H1 (cell line): ENCODE measurements at regions not wholly inside any gene's neighbourhood (a gene's known extent, or its start where the extent isn't known, plus 50 kb on each side); places are given as distances from the start of the nearest gene placed in this dataset.
A peak's percentile ranks its signal among the peaks of the same experiment; 100 is the strongest.

Experiments used
- CTCF ChIA-PET: fragments of 300-600 bp; sonication (Branson Sonifier 250); formaldehyde crosslinking; loops from one replicate; lab custom pipeline; 2021; ENCODE audit not compliant: partially characterized antibody; lab: Charles Lee
- POLR2A ChIA-PET: fragments of 300-600 bp; sonication (Branson Sonifier 250); formaldehyde crosslinking; loops from one replicate; lab custom pipeline; 2021; ENCODE audit warnings: inconsistent platforms; ENCODE audit not compliant: partially characterized antibody; lab: Charles Lee
- DNase-seq, 2 experiments: peaks; one replicate each; pipeline versions ENCODE4 v3.0.0 to v3.0.0-alpha.2; 2010 to 2022; ENCODE audit warnings: low spot score in 2 of 2, low read depth in 1 of 2, mixed read lengths in 1 of 2
- FAIRE-seq: peaks from 2 replicates; lab custom pipeline; 2011; peaks lifted over from hg19 to GRCh38; lab: Jason Lieb, UNC
- H2AFZ ChIP-seq: 2 replicates; pipeline ENCODE4 v1.8.1; 2012; ENCODE audit warnings: low read length, inconsistent platforms
- H2AK5ac ChIP-seq: 2 replicates; pipeline ENCODE4 v1.6.1; 2013; ENCODE audit warnings: low read depth, low read length
- H2BK120ac ChIP-seq: replicated peaks from 2 replicates; pipeline ENCODE3; 2013; ENCODE audit warnings: low read depth, low read length, inconsistent platforms
- H2BK12ac ChIP-seq: 2 replicates; pipeline ENCODE4 v1.6.1; 2013; ENCODE audit warnings: low read depth, low read length
- H2BK15ac ChIP-seq: 2 replicates; pipeline ENCODE4 v1.6.1; 2013; ENCODE audit warnings: low read length
- H2BK20ac ChIP-seq: 2 replicates; pipeline ENCODE4 v1.6.1; 2013; ENCODE audit warnings: low read length
- H2BK5ac ChIP-seq: 2 replicates; pipeline ENCODE4 v1.6.1; 2013; ENCODE audit warnings: low read depth, low read length
- H3K14ac ChIP-seq: 2 replicates; pipeline ENCODE4 v1.6.1; 2013; ENCODE audit warnings: inconsistent platforms; ENCODE audit not compliant: insufficient read length
- H3K18ac ChIP-seq: 2 replicates; pipeline ENCODE4 v1.6.1; 2013; ENCODE audit warnings: low read length; ENCODE audit errors: extremely low read depth
- H3K23ac ChIP-seq: 2 replicates; pipeline ENCODE4 v1.6.1; 2013; ENCODE audit warnings: inconsistent platforms; ENCODE audit not compliant: insufficient read length
- H3K23me2 ChIP-seq: 2 replicates; pipeline ENCODE4 v1.6.1; 2013; ENCODE audit warnings: low read depth, low read length
- H3K27ac ChIP-seq: 2 replicates; pipeline ENCODE4 v1.6.1; 2011; ENCODE audit warnings: low read depth, low read length, inconsistent platforms
- H3K27me3 ChIP-seq, 4 experiments: replicated peaks in 1 of 4; 1 replicate in 1 of 4; 2 replicates in 3 of 4; pipeline versions ENCODE4 v1.6.1 to v1.8.1; 2011 to 2013; ENCODE audit warnings: low read length in 3 of 4, mild to moderate bottlenecking in 3 of 4, inconsistent platforms in 2 of 4, mixed read lengths in 2 of 4, moderate library complexity in 1 of 4; ENCODE audit not compliant: control insufficient read depth in 3 of 4, insufficient read depth in 3 of 4; ENCODE audit errors: extremely low read depth in 1 of 4
- H3K36me3 ChIP-seq, 4 experiments: 2 replicates each; pipeline versions ENCODE4 v1.6.1 to v1.8.1; 2011 to 2013; ENCODE audit warnings: mild to moderate bottlenecking in 4 of 4, low read length in 3 of 4, moderate library complexity in 2 of 4, control low read depth in 1 of 4, inconsistent platforms in 1 of 4; ENCODE audit not compliant: insufficient read depth in 4 of 4, control insufficient read depth in 2 of 4
- H3K4ac ChIP-seq: replicated peaks from 2 replicates; pipeline ENCODE3; 2013; ENCODE audit warnings: low read length, low read depth, mixed read lengths, inconsistent platforms; ENCODE audit not compliant: insufficient read length
- H3K4me1 ChIP-seq, 4 experiments: replicated peaks in 1 of 4; 1 replicate in 1 of 4; 2 replicates in 3 of 4; pipeline versions ENCODE4 v1.6.1 to v1.8.1; 2011 to 2013; ENCODE audit warnings: low read length in 3 of 4, inconsistent platforms in 2 of 4, mixed read lengths in 1 of 4; ENCODE audit not compliant: insufficient read depth in 4 of 4, control insufficient read depth in 3 of 4
- H3K4me2 ChIP-seq, 2 experiments: 2 replicates each; pipeline versions ENCODE4 v1.6.1 to v1.8.1; 2011 to 2013; ENCODE audit warnings: low read depth in 2 of 2, low read length in 2 of 2, control low read depth in 1 of 2, inconsistent platforms in 1 of 2, mild to moderate bottlenecking in 1 of 2; ENCODE audit not compliant: insufficient read depth in 1 of 2
- H3K4me3 ChIP-seq, 4 experiments: fragments of 200-600, 300-600 bp in 1 of 4; sonication (generic), shearing (Covaris generic), sonication (Bioruptor Twin) in 1 of 4; 2 replicates each; pipeline versions ENCODE4 v1.5.1 to v1.8.1; 2011 to 2016; ENCODE audit warnings: low read length in 4 of 4, low read depth in 3 of 4, control low read depth in 2 of 4, inconsistent platforms in 2 of 4, mild to moderate bottlenecking in 2 of 4, mixed read lengths in 1 of 4, moderate library complexity in 1 of 4; ENCODE audit not compliant: insufficient read depth in 2 of 4; ENCODE audit errors: extremely low read depth in 1 of 4
- H3K56ac ChIP-seq: replicated peaks from 2 replicates; pipeline ENCODE3; 2013; ENCODE audit warnings: low read depth, mild to moderate bottlenecking, mixed read lengths, low read length, inconsistent platforms; ENCODE audit not compliant: insufficient read length
- H3K79me1 ChIP-seq: 2 replicates; pipeline ENCODE4 v1.6.1; 2013; ENCODE audit warnings: low read depth, low read length, control low read depth
- H3K79me2 ChIP-seq, 2 experiments: 2 replicates each; pipeline versions ENCODE4 v1.6.1 to v1.8.1; 2012 to 2013; ENCODE audit warnings: low read length in 2 of 2, mild to moderate bottlenecking in 2 of 2, inconsistent platforms in 1 of 2; ENCODE audit not compliant: insufficient read depth in 2 of 2, control insufficient read depth in 1 of 2
- H3K9ac ChIP-seq, 4 experiments: replicated peaks in 1 of 4; 1 replicate in 1 of 4; 2 replicates in 3 of 4; pipeline versions ENCODE4 v1.6.1 to v1.8.1; 2011 to 2013; ENCODE audit warnings: low read depth in 3 of 4, low read length in 3 of 4, control low read depth in 2 of 4, mild to moderate bottlenecking in 2 of 4, moderate library complexity in 2 of 4, inconsistent platforms in 1 of 4; ENCODE audit errors: extremely low read depth in 1 of 4
- H3K9me3 ChIP-seq, 2 experiments: 2 replicates each; pipeline versions ENCODE4 v1.6.1 to v1.8.1; 2012 to 2013; ENCODE audit warnings: mild to moderate bottlenecking in 2 of 2, moderate library complexity in 2 of 2, control low read depth in 1 of 2, inconsistent platforms in 1 of 2, low read depth in 1 of 2, low read length in 1 of 2, mixed read lengths in 1 of 2; ENCODE audit not compliant: insufficient read depth in 2 of 2
- H4K20me1 ChIP-seq, 2 experiments: replicated peaks in 1 of 2; 2 replicates each; pipeline versions ENCODE3 to v1.8.1; 2011 to 2013; ENCODE audit warnings: inconsistent platforms in 2 of 2, low read length in 2 of 2, mild to moderate bottlenecking in 1 of 2; ENCODE audit not compliant: insufficient read depth in 2 of 2, control insufficient read depth in 1 of 2
- H4K5ac ChIP-seq: 2 replicates; pipeline ENCODE4 v1.6.1; 2013; ENCODE audit warnings: low read length, low read depth, mixed read lengths, inconsistent platforms; ENCODE audit not compliant: insufficient read length
- H4K8ac ChIP-seq: 2 replicates; pipeline ENCODE4 v1.8.0; 2013; ENCODE audit warnings: mild to moderate bottlenecking, moderate library complexity, low read length, inconsistent platforms; ENCODE audit not compliant: insufficient read depth; ENCODE audit errors: extremely low read depth
- H4K91ac ChIP-seq: replicated peaks from 2 replicates; pipeline ENCODE3; 2013; ENCODE audit warnings: low read length, mixed read lengths, inconsistent platforms; ENCODE audit not compliant: insufficient read length
- ASH2L ChIP-seq: fragments of 200-600, 300-600 bp; sonication (generic); IDR thresholded peaks from one replicate; pipeline ENCODE4 v1.7.1; 2017; ENCODE audit warnings: low read length
- ATF3 ChIP-seq: IDR thresholded peaks from 2 replicates; pipeline ENCODE4 v1.6.1; 2011; ENCODE audit warnings: low read depth, mild to moderate bottlenecking, low read length; ENCODE audit not compliant: insufficient read depth
- CTBP2 ChIP-seq: IDR thresholded peaks from 2 replicates; pipeline ENCODE4 v1.7.0; 2011; ENCODE audit warnings: borderline replicate concordance, mild to moderate bottlenecking, moderate library complexity, mixed read lengths, low read length; ENCODE audit not compliant: insufficient read depth, insufficient read length
- NRF1 ChIP-seq: IDR thresholded peaks from 2 replicates; pipeline ENCODE4 v1.6.1; 2011; ENCODE audit warnings: mild to moderate bottlenecking, low read depth, low read length, improper control_type of control experiment
- POLR2AphosphoS5 ChIP-seq: IDR thresholded peaks from 2 replicates; pipeline ENCODE4 v1.6.1; 2011; ENCODE audit warnings: low read depth, low read length
- POU5F1 ChIP-seq: IDR thresholded peaks from 2 replicates; pipeline ENCODE4 v1.6.1; 2011; ENCODE audit warnings: low read depth, mild to moderate bottlenecking, low read length, moderate library complexity
- WGBS, 2 experiments: shearing (Covaris generic) in 1 of 2; methylation state at CpG; one replicate each; pipeline versions ENCODE4 v1.1.6 to v1.1.7; 2013 to 2015; ENCODE audit warnings: low lambda C conversion rate in 2 of 2, mixed read lengths in 2 of 2, inconsistent platforms in 1 of 2, low coverage in 1 of 2, missing lambda C conversion rate in 1 of 2; ENCODE audit not compliant: insufficient replicate concordance in 2 of 2, insufficient coverage in 1 of 2, insufficient read length in 1 of 2; ENCODE audit errors: extremely low coverage in 1 of 2, missing lambda C conversion rate in 1 of 2; 5-methylcytosine and 5-hydroxymethylcytosine counted together

GRCh38 chr12:58395056-58395455, 453.7 kb downstream of the ATP23 start:
- no peak for DNase-seq
- H3K79me1 ChIP-seq: no peaks in the 10 kb centered on the region

More at GRCh38 chr12:58395056-58395455, 453.7 kb downstream of the ATP23 start:
- H3K23me2 ChIP-seq: no peaks in the 10 kb centered on the region
- H4K91ac ChIP-seq: no peak overlapping the region
- ChIA-PET POLR2A (no interaction called here), CTCF (interaction anchor here (0.6 to 1.0 kb wide), 4 partner anchors 30 to 132 kb away, joined by 3 read pairs; no protein-coding TSS in a partner anchor)
- H4K8ac ChIP-seq: no peak overlapping the region
- no peak overlapping the region for H3K14ac ChIP-seq
- H2BK120ac ChIP-seq: no peak overlapping the region
- H2BK20ac ChIP-seq: no peak overlapping the region
- no peak overlapping the region for H2AK5ac ChIP-seq
- H4K5ac ChIP-seq: no peak overlapping the region
- H3K4me1 ChIP-seq: no peaks in the 10 kb centered on the region
- no peaks in the 10 kb centered on the region for H3K27me3 ChIP-seq
- no peak for FAIRE-seq
- H3K18ac ChIP-seq: no peak overlapping the region
- H3K4me2 ChIP-seq: no peak overlapping the region
- H3K4me3 ChIP-seq: no peak overlapping the region
- H3K4ac ChIP-seq: no peak overlapping the region
- H2BK12ac ChIP-seq: no peak overlapping the region
- no peaks in the 10 kb centered on the region for H4K20me1 ChIP-seq
- no peak overlapping the region for H3K27ac ChIP-seq
- H2AFZ ChIP-seq: no peak overlapping the region
- no peaks in the 10 kb centered on the region for H3K79me2 ChIP-seq
- no peak overlapping the region for H3K56ac ChIP-seq
- peak overlapping the region in 1 of 4 experiments; percentile 32; a peak in 1 of 7 replicates for H3K9ac ChIP-seq
- WGBS, 2 experiments: 98% methylated on average over 3 of the region's 3 CpGs; no CpG with 5 or more reads in 1 of the 2 experiments
- no peak overlapping the region for H2BK15ac ChIP-seq
- TF ChIP-seq POLR2AphosphoS5 (no peak), ASH2L (no peak), ATF3 (no peak), CTBP2 (no peak), POU5F1 (no peak), NRF1 (no peak)
- H2BK5ac ChIP-seq: no peak overlapping the region
- H3K9me3 ChIP-seq: 0 out of 4 replicates have a peak, but pooled peaks cover 0 to 2% of the 10 kb centered on the region in 2 experiments
- no peaks in the 10 kb centered on the region for H3K36me3 ChIP-seq
- H3K23ac ChIP-seq: no peak overlapping the region
